Mesenchymal stem cell (in vitro differentiated cells and primary cell): ENCODE measurements at regions not wholly inside any gene's neighbourhood (a gene's known extent, or its start where the extent isn't known, plus 50 kb on each side); places are given as distances from the start of the nearest gene placed in this dataset.

ENCODE experiments used
- DNase-seq: peaks from one replicate; pipeline ENCODE4 v3.0.0-alpha.2; 2013
- H2AFZ ChIP-seq: one replicate; pipeline ENCODE4 v1.6.1; 2013; ENCODE audit warnings: low read depth, mild to moderate bottlenecking, control low read depth, inconsistent platforms, low read length, moderate library complexity
- H2AK5ac ChIP-seq: 2 replicates; pipeline ENCODE4 v1.6.1; 2013; ENCODE audit warnings: low read length, moderate library complexity, mild to moderate bottlenecking, inconsistent platforms; ENCODE audit not compliant: severe bottlenecking
- H2BK120ac ChIP-seq: one replicate; pipeline ENCODE4 v1.6.1; 2013; ENCODE audit warnings: low read depth, mild to moderate bottlenecking, inconsistent platforms, low read length, moderate library complexity
- H2BK12ac ChIP-seq, 2 experiments: one replicate each; pipeline ENCODE4 v1.6.1; 2013; ENCODE audit warnings: inconsistent platforms in 2 of 2, low read length in 2 of 2, mild to moderate bottlenecking in 2 of 2, moderate library complexity in 2 of 2, control low read depth in 1 of 2
- H2BK15ac ChIP-seq: one replicate; pipeline ENCODE4 v1.6.1; 2013; ENCODE audit warnings: mild to moderate bottlenecking, low read depth, inconsistent platforms; ENCODE audit not compliant: poor library complexity, severe bottlenecking
- H2BK5ac ChIP-seq: 2 replicates; pipeline ENCODE4 v1.6.1; 2013; ENCODE audit warnings: low read depth, mild to moderate bottlenecking, low read length, control low read depth, inconsistent platforms; ENCODE audit not compliant: poor library complexity, severe bottlenecking
- H3K14ac ChIP-seq, 2 experiments: one replicate each; pipeline ENCODE4 v1.6.1; 2013; ENCODE audit warnings: inconsistent platforms in 2 of 2, low read length in 2 of 2, control low read depth in 1 of 2, mild to moderate bottlenecking in 1 of 2, moderate library complexity in 1 of 2
- H3K18ac ChIP-seq, 2 experiments: one replicate each; pipeline ENCODE4 v1.6.1; 2013; ENCODE audit warnings: inconsistent platforms in 2 of 2, low read length in 2 of 2, control low read depth in 1 of 2, low read depth in 1 of 2, mild to moderate bottlenecking in 1 of 2
- H3K23ac ChIP-seq, 2 experiments: one replicate each; pipeline ENCODE4 v1.6.1; 2013; ENCODE audit warnings: inconsistent platforms in 2 of 2, low read length in 2 of 2, mild to moderate bottlenecking in 2 of 2, moderate library complexity in 2 of 2, control low read depth in 1 of 2
- H3K27ac ChIP-seq: 2 replicates; pipeline ENCODE4 v1.5.1; 2013; ENCODE audit warnings: mild to moderate bottlenecking, moderate library complexity, low read length, control low read depth, inconsistent platforms; ENCODE audit not compliant: poor library complexity, severe bottlenecking
- H3K27me3 ChIP-seq, 2 experiments: 2 replicates each; pipeline versions ENCODE4 v1.6.1 to v1.7.0; 2013; ENCODE audit warnings: low read length in 2 of 2, mild to moderate bottlenecking in 2 of 2, moderate library complexity in 2 of 2, control low read depth in 1 of 2, inconsistent platforms in 1 of 2; ENCODE audit not compliant: control insufficient read depth in 1 of 2, insufficient read depth in 1 of 2
- H3K36me3 ChIP-seq, 2 experiments: 2 replicates each; pipeline versions ENCODE4 v1.6.1 to v1.7.0; 2013; ENCODE audit warnings: low read length in 2 of 2, control low read depth in 1 of 2, inconsistent platforms in 1 of 2, low read depth in 1 of 2, mild to moderate bottlenecking in 1 of 2; ENCODE audit not compliant: insufficient read depth in 2 of 2, control insufficient read depth in 1 of 2
- H3K4ac ChIP-seq, 2 experiments: one replicate each; pipeline ENCODE4 v1.6.1; 2013; ENCODE audit warnings: inconsistent platforms in 2 of 2, low read length in 2 of 2, mild to moderate bottlenecking in 2 of 2, moderate library complexity in 2 of 2, control low read depth in 1 of 2, low read depth in 1 of 2
- H3K4me1 ChIP-seq: 2 replicates; pipeline ENCODE4 v1.6.1; 2013; ENCODE audit warnings: low read depth, low read length, control low read depth; ENCODE audit not compliant: control insufficient read depth, insufficient read depth
- H3K4me2 ChIP-seq: 2 replicates; pipeline ENCODE4 v1.6.1; 2013; ENCODE audit warnings: low read length, mild to moderate bottlenecking, inconsistent platforms; ENCODE audit not compliant: poor library complexity, severe bottlenecking
- H3K4me3 ChIP-seq, 2 experiments: 2 replicates each; pipeline versions ENCODE4 v1.5.1 to v1.7.0; 2013; ENCODE audit warnings: low read length in 2 of 2, mild to moderate bottlenecking in 2 of 2, control low read depth in 1 of 2, low read depth in 1 of 2; ENCODE audit not compliant: insufficient read depth in 1 of 2
- H3K79me1 ChIP-seq: replicated peaks from 2 replicates; pipeline ENCODE4 v1.6.1; 2013; ENCODE audit warnings: mild to moderate bottlenecking, control low read depth, low read length, inconsistent platforms; ENCODE audit not compliant: poor library complexity, severe bottlenecking
- H3K9ac ChIP-seq: 2 replicates; pipeline ENCODE4 v1.7.0; 2013; ENCODE audit warnings: mild to moderate bottlenecking, low read length, moderate library complexity
- H3K9me3 ChIP-seq: 2 replicates; pipeline ENCODE4 v1.7.0; 2013; ENCODE audit warnings: mild to moderate bottlenecking, low read length; ENCODE audit not compliant: control insufficient read depth
- H4K8ac ChIP-seq: one replicate; pipeline ENCODE4 v1.6.1; 2013; ENCODE audit warnings: inconsistent platforms, mild to moderate bottlenecking, low read length, moderate library complexity
- H4K91ac ChIP-seq: one replicate; pipeline ENCODE4 v1.6.1; 2013; ENCODE audit warnings: mild to moderate bottlenecking, low read length, inconsistent platforms
- WGBS: methylation state at CpG from one replicate; pipeline ENCODE4 v1.1.7; 2013; ENCODE audit warnings: mixed read lengths; 5-methylcytosine and 5-hydroxymethylcytosine counted together

DNA sequence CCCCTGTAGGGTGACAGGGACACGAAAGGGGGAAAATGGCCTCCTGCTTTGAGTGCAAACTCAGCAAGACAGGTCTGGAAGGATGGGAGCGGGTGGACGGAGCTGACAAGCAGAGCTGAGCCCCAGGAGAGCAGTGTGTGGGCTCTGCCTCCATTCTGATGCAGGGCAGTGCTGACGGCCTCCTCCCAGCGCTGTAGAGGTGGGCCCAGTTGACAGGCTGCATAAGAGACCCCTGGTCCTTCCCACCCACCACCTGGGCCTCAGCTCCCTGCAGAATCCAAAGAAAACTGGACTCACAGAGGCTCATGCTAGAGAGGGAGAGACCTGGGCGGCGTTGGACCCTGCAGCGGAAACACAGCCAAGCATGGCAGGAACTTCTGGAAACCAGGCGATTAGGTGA, 1113.4 kb downstream of the BRD1 start:
- Histone ChIP-seq H3K27me3 (no peaks in the 10 kb centered on the region), H3K4me1 (no peaks in the 10 kb centered on the region), H3K4ac (no peak overlapping the region), H2BK120ac (no peak overlapping the region), H3K18ac (no peak overlapping the region), H2AK5ac (no peak overlapping the region), H3K36me3 (no peaks in the 10 kb centered on the region), H3K9me3 (peaks cover 4% of the 10 kb centered on the region), H3K79me1 (no peaks in the 10 kb centered on the region), H3K4me3 (no peak overlapping the region), H3K23ac (no peak overlapping the region), H2BK15ac (no peak overlapping the region), H3K14ac (no peak overlapping the region), H3K27ac (no peak overlapping the region), H2BK5ac (no peak overlapping the region), H2BK12ac (no peak overlapping the region), H3K4me2 (no peak overlapping the region), H4K91ac (no peak overlapping the region), H3K9ac (no peak overlapping the region), H4K8ac (no peak overlapping the region), H2AFZ (no peak overlapping the region)
- WGBS = 89% methylated on average over 9 of the region's 9 CpGs
- no peak for DNase-seq

DNA sequence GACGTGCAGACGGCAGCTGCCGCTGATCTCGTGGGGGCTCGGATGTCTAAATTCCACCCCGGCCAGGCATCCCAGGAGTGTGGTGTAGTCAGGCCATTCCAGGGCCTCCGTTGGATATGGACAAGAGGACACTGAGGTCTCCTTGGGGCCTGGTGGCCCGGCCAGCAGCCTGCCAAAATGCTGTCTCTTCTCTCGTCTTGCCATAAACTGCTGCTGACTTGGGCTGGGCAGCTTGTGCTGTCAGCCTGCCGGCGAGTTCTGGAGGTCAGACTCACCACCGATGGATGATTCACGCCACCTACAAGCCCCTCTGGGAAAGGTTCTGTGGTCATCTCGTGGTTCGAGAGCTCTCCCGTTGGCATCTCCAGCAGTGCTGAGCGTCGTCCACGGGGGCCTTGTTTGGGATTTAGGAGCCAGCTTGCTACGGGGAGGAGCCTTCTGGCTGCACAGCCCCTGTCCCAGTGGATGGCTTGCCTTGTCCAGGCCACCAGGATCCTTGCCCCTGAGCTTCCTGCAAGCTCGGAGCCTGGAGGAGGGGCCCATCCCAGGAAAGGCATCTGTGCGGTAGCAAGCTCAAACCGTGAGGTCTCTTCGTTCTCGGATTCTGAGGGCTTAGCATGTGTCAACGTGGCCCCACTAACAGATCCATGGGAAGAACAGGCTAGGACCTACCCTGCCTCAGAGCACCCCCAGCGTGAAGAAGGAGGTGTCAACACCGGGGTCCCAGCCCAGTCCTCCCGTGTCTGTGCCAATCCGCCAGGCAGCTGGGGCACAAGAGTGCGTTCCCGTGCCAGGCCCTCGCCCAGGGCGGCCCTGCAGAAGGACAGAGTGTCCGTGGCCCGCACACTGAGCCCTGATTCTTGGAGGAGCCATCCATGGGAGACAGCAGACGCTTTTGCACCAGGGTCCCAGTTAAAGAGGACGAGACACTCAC, 1114.1 kb downstream of the BRD1 start:
- no peak overlapping the region for H3K18ac ChIP-seq
- no peak overlapping the region for H2BK15ac ChIP-seq
- no peak overlapping the region for H2BK12ac ChIP-seq
- DNase-seq = no peak
- no peak overlapping the region for H3K4me2 ChIP-seq
- H3K27ac ChIP-seq = no peak overlapping the region
- no peak overlapping the region for H2BK120ac ChIP-seq
- H2AFZ ChIP-seq = no peak overlapping the region
- no peak overlapping the region for H4K8ac ChIP-seq
- H3K4me3 ChIP-seq = no peak overlapping the region
- no peak overlapping the region for H4K91ac ChIP-seq
- no peak overlapping the region for H2AK5ac ChIP-seq
- no peak overlapping the region for H3K4ac ChIP-seq
- WGBS = 78% methylated on average over 38 of the region's 38 CpGs
- no peaks in the 10 kb centered on the region for H3K36me3 ChIP-seq
- no peak overlapping the region for H2BK5ac ChIP-seq
- H3K27me3 ChIP-seq = no peaks in the 10 kb centered on the region
- no peaks in the 10 kb centered on the region for H3K79me1 ChIP-seq
- H3K23ac ChIP-seq = no peak overlapping the region
- H3K9me3 ChIP-seq = peaks cover 4% of the 10 kb centered on the region
- H3K14ac ChIP-seq = no peak overlapping the region
- H3K9ac ChIP-seq = no peak overlapping the region
- no peaks in the 10 kb centered on the region for H3K4me1 ChIP-seq

DNA sequence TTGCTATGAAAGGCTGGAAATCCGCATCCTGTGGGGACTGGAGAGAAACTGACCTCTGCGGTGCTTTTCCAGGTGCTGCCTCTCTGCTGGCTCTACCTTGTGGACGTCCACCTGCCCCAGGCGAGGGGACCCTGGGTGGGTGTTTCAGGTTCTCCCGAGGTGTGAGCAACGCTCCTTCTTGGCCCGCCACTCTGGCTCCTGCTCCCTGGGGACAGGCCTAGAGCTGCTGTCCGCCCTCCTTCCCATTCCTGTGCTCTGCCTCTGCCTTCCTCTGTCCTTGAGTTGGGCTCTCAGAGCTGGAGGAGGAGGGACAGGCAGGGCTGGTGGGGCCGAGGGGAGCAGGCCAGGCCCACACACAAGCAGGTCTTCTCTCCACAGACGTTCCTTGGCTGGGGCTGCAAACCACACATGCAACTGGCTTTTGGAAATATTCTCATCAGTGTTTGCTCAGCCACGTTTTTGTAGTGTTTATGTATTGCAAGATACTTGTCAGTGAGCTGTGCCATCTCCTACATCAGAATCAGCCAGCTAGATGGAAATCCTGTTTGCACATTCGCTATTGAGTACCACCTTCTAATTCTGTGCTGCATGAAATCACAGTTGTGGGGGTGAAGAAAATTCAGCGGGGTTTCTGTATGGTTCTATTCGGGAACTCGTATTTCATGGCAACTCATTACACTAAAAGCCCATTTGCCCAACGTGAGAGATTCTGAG, 1115.0 kb downstream of the BRD1 start:
- Histone ChIP-seq H2AFZ (no peak overlapping the region), H3K27me3 (no peaks in the 10 kb centered on the region)
- 73% methylated on average over 15 of the region's 16 CpGs for WGBS

DNA sequence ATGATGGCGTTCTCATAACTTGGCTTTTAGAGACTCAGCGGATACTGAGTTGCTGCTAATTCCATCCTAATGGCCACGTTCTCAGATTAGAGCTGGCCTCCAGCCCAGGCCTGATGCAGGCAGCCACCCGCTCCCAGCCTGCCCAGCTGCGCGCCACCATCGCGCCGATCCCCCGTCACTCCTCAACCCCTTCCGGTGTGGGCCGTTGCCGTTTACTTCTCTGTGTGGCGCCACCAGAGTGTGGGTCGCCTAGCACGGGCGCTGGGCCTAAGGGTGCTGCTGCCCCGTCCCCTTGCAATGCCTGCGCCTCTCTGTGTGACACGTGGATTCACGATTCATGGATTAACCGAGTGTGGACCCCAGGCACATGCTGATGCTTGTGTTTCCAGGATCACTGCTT, 1116.0 kb downstream of the BRD1 start:
- Histone ChIP-seq H3K14ac (no peak overlapping the region), H3K79me1 (no peaks in the 10 kb centered on the region), H2BK15ac (no peak overlapping the region), H3K4me1 (no peaks in the 10 kb centered on the region), H2AK5ac (no peak overlapping the region), H4K91ac (no peak overlapping the region), H3K4ac (no peak overlapping the region), H3K27ac (no peak overlapping the region), H3K9me3 (peaks cover 4% of the 10 kb centered on the region), H3K36me3 (no peaks in the 10 kb centered on the region), H2AFZ (no peak overlapping the region), H3K18ac (no peak overlapping the region), H2BK5ac (no peak overlapping the region), H3K9ac (no peak overlapping the region), H4K8ac (no peak overlapping the region), H2BK120ac (no peak overlapping the region), H3K4me3 (no peak overlapping the region), H3K23ac (no peak overlapping the region), H2BK12ac (no peak overlapping the region), H3K4me2 (no peak overlapping the region), H3K27me3 (no peaks in the 10 kb centered on the region)
- WGBS = 88% methylated on average over 22 of the region's 22 CpGs
- no peak for DNase-seq

More for the DNA sequence above, 1115.0 kb downstream of the BRD1 start:
- Histone ChIP-seq H3K14ac (no peak overlapping the region), H2BK5ac (no peak overlapping the region), H3K4ac (no peak overlapping the region), H3K36me3 (no peaks in the 10 kb centered on the region), H4K8ac (no peak overlapping the region), H3K23ac (no peak overlapping the region), H2BK120ac (no peak overlapping the region), H3K79me1 (no peaks in the 10 kb centered on the region), H3K9ac (no peak overlapping the region), H3K4me3 (no peak overlapping the region), H2BK12ac (no peak overlapping the region), H3K9me3 (peaks cover 4% of the 10 kb centered on the region), H3K4me2 (no peak overlapping the region), H2AK5ac (no peak overlapping the region), H4K91ac (no peak overlapping the region), H2BK15ac (no peak overlapping the region), H3K18ac (no peak overlapping the region), H3K27ac (no peak overlapping the region), H3K4me1 (no peaks in the 10 kb centered on the region)
- no peak for DNase-seq
